DND-41 (cell line): ENCODE measurements at regions not wholly inside any gene's neighbourhood (a gene's known extent, or its start where the extent isn't known, plus 50 kb on each side); places are given as distances from the start of the nearest gene placed in this dataset.

Source experiments
- CTCF ChIP-seq: IDR thresholded peaks from 2 replicates; pipeline ENCODE4 v1.5.1; 2012; ENCODE audit warnings: borderline replicate concordance, low read length, moderate library complexity, mild to moderate bottlenecking; ENCODE audit not compliant: poor library complexity, severe bottlenecking; ENCODE audit errors: extremely low read depth
- EZH2 ChIP-seq: IDR thresholded peaks from 3 replicates; pipeline ENCODE4 v1.6.1; 2012; ENCODE audit warnings: borderline replicate concordance, low read depth, mild to moderate bottlenecking, moderate library complexity, low read length, inconsistent platforms; ENCODE audit not compliant: severe bottlenecking

GRCh38 chr2:195212586-195212985 lies 444.4 kb upstream of the SLC39A10 start:
- TF ChIP-seq CTCF (no peak), EZH2 (no peak)
